ENCODE measurements at regions not wholly inside any gene's neighbourhood (a gene's known extent, or its start where the extent isn't known, plus 50 kb on each side); places are given as distances from the start of the nearest gene placed in this dataset.

DNA sequence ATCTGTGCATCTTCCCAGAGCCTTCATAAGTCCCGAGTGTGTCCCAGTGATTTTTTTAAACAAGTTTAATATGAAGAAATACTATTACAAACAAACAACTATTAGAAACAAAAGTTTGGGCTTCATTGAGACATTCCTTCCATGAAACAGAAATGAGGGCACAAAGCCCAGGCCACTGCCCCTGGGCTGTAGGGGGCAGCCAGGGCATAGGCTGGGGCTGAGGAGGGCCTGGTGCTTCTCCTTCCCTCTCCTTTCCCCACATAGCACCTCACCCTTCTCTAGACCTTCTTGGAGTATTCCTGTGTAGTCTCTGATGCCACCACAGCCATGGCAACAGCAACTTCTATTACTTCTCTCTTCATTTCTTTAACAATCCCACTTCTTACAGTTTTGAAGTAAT, 348.2 kb downstream of the IRX2 start:
- FAIRE-seq (no peak), DNase-seq (ENCODE audit: insufficient read length, low spot score) (no peak)
- no peak for TF ChIP-seq POLR2A (IDR thresholded peaks at IDR 0.05; ENCODE audit: low read depth, low read length)

DNA sequence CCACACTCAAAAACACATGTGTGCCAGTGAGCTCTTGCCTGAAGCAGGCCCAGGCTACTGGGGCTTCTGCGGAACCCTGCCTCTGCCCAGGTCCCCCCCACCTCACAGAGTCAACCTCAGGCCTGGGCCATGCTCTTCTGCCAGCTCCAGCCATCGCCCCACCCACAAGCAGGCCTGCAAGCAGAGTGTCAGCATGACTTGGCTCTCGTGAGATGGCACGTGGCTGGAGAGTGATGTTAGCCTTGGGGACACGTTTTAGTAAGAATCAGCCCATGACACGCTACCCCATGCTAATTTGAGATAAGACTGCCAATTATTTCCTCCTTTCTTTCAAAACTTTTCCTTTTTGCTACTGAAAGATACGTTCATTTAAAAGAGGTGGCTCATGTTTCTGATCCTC, 351.7 kb downstream of the IRX2 start:
- no peak for DNase-seq (ENCODE audit: insufficient read length, low spot score)
- FAIRE-seq, result no peak
- no peak for TF ChIP-seq POLR2A (IDR thresholded peaks at IDR 0.05; ENCODE audit: low read depth, low read length)

DNA sequence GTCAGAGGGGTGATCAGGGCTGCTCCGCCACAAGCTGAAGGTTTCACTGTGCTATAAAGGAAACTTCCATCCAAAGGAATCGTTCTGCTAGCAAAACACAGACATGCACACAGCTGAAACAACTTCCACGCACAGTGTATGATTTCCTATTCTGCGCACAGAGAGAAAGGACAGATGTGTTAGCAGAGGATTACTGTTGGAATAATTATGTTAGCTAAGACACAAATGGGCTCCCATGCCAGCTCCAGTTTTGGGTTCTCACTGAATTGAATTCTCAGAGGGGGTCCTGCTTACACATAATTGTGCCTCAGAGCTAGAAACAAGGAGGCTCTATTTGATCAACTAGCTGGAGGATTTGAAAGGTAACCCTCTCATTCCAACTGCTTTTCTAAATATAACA, 352.4 kb downstream of the IRX2 start:
- no peak for TF ChIP-seq POLR2A (IDR thresholded peaks at IDR 0.05; ENCODE audit: low read depth, low read length)

DNA sequence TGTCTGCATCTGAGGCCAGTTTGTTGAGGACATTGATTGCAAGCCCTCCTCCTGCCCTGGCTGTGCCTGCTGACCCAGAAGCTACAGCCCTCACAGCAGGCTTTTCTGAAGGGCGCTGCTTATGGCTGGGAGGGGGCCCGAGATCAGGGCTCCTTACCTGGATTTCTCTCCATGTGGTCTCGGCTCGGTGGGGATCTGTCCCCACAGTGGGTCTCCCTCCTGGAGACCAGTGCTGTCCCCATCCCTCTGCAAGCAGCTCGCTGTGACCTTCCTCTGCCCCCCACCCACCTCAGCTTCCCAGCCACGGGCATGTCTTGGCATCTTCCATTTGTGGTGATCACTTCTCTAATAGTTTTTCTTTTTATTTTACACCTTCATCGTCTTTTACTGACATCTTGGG, 357.9 kb downstream of the IRX2 start:
- FAIRE-seq (no peak), DNase-seq (ENCODE audit: insufficient read length, low spot score) (no peak)
- TF ChIP-seq POLR2A (IDR thresholded peaks at IDR 0.05; ENCODE audit: low read depth, low read length), result no peak

More for the DNA sequence above, 352.4 kb downstream of the IRX2 start:
- DNase-seq (ENCODE audit: insufficient read length, low spot score) (no peak), FAIRE-seq (no peak)

DNA sequence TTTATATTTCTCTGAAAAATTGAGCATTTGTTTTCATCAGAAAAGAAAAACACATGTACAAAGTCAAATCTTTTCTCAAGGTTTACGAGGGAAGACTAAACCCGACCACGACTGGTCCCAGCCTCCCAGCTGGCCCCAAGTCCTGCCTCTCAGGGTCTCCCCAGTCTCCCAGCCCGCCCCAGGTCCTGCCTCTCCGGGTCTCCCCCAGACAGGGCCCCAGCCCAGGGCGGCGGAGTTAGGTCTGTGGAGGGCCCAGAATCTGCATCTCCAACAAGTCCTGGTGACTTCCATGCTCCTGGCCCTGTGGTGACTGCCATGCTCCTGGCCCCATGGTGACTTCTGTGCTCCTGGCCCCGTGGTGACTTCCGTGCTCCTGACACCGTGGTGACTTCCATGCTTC, 359.9 kb downstream of the IRX2 start:
- DNase-seq (ENCODE audit: insufficient read length, low spot score), result no peak
- no peak for FAIRE-seq
- TF ChIP-seq POLR2A (IDR thresholded peaks at IDR 0.05; ENCODE audit: low read depth, low read length), result no peak

DNA sequence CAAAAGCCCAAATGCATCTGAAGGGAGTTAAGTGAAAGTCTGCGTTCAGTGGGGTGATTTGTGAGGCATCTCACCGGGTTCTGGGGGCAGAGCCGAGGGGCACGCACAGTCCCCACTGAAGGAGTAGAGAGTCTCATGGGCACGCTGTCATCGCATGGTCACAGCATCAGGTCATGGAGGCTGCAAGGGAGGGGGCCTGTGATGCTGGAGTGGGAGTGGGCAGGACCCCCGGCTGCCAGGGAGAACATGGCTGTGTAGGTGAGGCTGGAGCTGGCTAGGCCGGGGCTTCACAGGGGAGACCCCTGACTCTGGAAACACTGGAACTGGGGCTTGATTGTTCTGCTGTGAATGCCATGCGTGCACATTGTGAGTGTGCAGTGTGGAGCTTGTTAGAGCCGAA, 360.5 kb downstream of the IRX2 start:
- DNase-seq (ENCODE audit: insufficient read length, low spot score), result no peak
- FAIRE-seq, result no peak
- TF ChIP-seq POLR2A (IDR thresholded peaks at IDR 0.05; ENCODE audit: low read depth, low read length), result no peak

DNA sequence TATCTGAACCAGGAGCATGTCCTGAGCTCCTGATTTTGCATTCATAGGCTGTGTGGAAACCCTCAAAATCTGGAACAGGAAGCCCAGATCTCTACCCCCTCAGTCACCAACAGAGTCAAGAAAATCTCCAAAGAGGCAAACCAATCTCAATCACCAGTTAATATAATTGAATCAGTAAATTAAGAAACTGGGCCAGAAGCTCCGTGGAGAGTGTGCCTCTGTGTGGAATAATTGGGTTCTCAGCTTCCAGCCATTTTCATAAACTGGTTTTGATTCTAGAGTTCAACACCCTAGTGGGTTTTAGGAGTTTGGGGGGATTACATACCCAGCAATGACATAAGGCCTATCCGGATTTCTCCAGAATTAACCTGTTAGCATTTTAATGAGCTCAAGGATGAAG, 362.9 kb downstream of the IRX2 start:
- DNase-seq (ENCODE audit: insufficient read length, low spot score) (no peak), FAIRE-seq (no peak)
- TF ChIP-seq POLR2A (IDR thresholded peaks at IDR 0.05; ENCODE audit: low read depth, low read length), result no peak

DNA sequence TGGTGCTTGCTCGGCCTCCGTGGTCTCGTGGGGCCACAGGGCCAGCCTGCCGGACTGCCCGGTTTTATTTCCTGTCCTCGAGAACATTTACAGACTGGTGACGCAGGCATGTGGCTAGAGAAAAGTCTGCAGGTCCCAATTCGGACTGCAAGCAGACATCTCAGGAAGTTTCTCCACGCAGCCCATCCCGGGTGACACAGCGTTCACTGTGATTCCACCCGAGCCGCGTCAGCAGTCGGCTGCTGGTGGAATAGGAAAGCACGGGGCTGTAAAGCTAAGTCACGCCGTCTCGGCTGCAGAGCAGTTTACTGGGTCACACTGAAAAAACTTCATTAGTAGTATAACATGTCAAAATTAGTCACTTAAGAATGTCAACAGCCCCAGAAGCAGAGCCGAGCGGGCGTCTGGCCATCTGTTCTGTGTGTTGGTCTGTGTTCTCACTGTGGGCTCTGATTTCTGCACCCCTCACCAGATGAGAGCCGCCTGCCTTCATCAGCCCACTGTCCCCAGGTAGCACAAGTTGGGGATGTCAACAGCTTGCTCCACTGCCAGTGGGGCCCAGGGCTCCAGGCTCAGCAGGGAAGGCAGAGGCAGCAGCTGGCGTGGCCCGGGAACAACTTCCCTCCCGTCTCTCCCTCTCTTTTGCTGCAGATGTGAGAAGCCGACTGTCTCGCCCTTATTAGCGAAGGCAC, 363.7 kb downstream of the IRX2 start:
- DNase-seq (ENCODE audit: insufficient read length, low spot score) (no peak), FAIRE-seq (no peak)
- TF ChIP-seq POLR2A (IDR thresholded peaks at IDR 0.05; ENCODE audit: low read depth, low read length), result no peak

DNA sequence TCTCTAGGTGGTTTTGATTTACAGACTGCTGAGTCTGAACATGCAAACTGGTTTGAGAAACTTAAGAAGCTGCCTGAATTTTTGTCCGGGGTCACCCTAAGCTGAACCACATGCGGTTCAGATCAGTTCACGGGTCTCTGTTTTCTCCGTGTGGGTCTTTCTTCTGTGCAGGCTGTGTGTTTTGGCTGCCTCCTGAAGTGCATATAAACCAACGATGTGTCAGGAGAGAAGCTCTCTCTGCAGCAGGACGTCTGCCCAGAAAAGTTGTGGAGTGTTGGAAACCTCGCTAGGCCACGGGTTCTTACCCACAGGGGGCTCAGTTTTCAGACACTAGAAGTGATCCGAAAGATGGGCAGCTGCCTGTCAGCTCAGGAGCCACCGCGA, 364.2 kb downstream of the IRX2 start:
- TF ChIP-seq POLR2A (IDR thresholded peaks at IDR 0.05; ENCODE audit: low read depth, low read length), result no peak
- FAIRE-seq, result no peak
- no peak for DNase-seq (ENCODE audit: insufficient read length, low spot score)

DNA sequence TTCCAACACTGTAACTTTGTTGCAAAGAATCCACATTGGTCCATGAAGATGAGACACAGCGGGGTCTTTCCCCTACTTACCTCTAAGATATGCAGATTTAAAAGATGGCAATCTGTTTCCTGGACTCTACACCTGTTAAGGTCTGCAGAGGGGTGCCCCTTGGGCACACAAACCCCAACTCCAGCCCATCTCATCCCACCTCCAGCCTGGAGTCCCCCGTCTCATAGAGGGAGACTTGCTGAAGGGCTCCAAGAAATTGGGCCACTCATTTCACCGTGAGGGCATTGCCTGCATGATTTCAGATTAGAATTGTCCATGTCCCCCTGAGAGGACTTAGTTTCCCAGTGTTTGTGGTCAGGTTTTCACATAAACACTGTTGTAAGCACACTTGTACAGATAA, 365.7 kb downstream of the IRX2 start:
- no peak for TF ChIP-seq POLR2A (IDR thresholded peaks at IDR 0.05; ENCODE audit: low read depth, low read length)
- DNase-seq (ENCODE audit: insufficient read length, low spot score) (no peak), FAIRE-seq (no peak)

DNA sequence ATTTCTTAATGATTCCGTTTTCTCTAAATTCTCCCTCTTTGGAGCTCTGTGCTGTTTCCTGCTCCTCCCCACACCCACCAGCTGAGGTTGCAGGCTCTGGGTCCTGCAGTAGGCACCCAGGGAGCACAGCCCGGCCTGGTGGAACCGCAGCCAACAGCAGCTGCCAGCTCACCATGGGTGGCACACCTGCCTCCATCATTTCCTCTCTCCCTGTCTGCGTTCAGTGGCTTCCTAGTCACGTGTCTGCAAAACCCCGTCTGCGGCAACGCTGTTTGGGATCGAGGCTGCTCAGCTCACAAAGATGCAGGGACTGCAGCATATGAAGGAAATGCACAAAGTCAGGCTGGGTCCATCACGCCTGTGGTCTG, 367.8 kb downstream of the IRX2 start:
- no peak for DNase-seq (ENCODE audit: insufficient read length, low spot score)
- no peak for FAIRE-seq
- TF ChIP-seq POLR2A (IDR thresholded peaks at IDR 0.05; ENCODE audit: low read depth, low read length), result no peak

DNA sequence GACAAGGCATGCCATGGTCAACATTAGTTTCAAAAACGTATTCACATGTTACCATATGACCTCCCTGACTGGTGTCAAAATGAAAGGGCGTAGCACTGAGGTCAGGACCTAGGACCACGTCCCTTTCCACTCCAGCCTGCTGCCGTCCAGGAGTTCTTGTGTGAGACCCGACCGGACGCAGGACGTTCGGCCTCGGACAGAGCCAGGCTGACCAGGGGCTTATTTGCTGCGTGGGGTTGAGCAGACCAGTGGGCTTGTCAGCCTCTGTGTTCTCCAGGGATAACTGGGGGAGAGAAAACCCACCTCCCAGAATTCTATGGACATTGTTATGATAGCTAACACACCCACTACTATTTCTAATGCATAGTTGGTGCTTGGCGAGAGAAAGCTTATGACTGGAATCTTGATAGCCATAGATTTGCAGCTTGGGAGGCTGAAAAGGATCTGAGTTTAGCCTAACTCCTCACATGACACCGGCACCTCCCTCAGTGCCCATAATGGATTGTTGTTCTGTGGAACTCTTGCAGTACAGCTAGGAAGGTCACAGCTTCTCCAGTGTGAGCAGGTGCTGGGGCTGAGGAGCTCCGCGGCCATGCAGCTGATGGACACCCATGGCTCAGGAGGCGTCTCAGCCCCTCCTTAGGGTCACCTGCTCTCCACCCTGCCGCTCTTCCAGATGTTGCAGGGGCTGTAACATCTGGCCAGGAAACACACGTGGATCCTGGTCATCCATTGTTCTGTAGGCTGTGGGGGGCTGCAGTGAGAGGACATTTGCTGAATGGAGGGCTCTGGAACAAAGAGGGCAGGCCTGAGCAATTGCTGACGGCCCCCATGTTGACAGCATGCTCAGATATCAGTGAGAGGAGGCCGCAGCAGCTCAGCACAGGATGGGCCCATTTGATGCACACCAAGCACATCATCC, 368.4 kb downstream of the IRX2 start:
- no peak for TF ChIP-seq POLR2A (IDR thresholded peaks at IDR 0.05; ENCODE audit: low read depth, low read length)
- DNase-seq (ENCODE audit: insufficient read length, low spot score) (no peak), FAIRE-seq (no peak)

DNA sequence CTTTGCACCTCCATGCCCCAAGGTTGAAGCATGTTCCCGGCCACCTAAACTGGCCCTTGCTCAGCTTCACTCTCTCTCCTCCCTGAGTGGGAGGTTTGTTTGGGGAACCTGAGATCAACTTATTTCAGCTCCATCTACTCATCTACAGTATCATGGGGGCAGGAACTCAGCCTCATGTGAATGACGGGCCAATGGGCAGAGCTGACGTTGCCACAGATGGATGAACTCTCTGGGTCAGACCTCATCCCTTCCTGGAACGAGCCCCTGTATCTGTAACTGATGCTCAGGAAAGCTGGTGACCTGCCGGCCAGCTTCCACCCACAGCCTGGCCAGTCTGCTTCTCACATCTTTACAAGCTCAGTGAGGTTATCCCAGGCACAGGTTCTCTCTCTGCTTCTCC, 369.6 kb downstream of the IRX2 start:
- no peak for TF ChIP-seq POLR2A (IDR thresholded peaks at IDR 0.05; ENCODE audit: low read depth, low read length)
- no peak for DNase-seq (ENCODE audit: insufficient read length, low spot score)
- FAIRE-seq, result no peak

DNA sequence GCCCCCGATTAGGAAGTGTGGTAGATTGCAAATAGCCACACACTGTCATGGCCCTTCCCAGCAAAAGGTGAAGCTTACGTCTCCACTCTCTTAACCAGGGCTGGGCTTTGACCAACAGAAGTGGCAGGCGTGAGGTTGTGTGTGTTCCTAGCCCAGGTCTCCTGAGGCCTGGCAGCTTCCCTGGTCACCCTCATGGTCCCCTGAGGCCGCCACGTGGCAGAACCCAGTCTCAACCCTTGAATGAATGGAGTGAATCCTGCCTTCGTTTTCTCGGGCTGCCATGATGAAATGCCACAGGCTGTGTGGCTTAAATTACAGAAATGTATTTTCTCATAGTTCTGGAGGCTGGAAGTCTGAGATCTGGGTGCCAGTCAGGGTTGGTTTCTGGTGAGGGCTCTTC, 370.4 kb downstream of the IRX2 start:
- DNase-seq (ENCODE audit: insufficient read length, low spot score) (no peak), FAIRE-seq (no peak)
- TF ChIP-seq POLR2A (IDR thresholded peaks at IDR 0.05; ENCODE audit: low read depth, low read length), result no peak

DNA sequence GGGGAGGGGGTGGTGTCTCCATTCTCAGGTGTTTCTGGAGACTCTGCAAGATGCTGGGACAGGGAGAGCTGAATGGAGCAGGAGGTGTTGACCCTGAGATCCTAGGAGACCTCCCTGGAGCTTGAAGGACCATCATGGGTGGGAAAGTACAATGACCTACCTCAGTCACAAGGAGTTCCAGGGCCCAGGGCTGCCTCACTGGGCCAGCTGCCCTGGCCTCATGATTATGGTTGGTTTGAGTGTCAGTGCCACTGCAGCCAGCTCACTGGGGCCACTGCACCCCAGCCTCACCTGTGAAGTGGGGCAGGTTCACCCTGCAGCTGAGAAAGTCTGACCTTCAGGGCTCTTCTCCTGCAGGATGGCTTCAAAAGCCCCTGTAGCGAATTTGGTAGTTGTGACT, 372.5 kb downstream of the IRX2 start:
- FAIRE-seq (no peak), DNase-seq (ENCODE audit: insufficient read length, low spot score) (no peak)
- no peak for TF ChIP-seq POLR2A (IDR thresholded peaks at IDR 0.05; ENCODE audit: low read depth, low read length)
